Erythroblast (primary cell): ENCODE measurements at regions not wholly inside any gene's neighbourhood (a gene's known extent, or its start where the extent isn't known, plus 50 kb on each side); places are given as distances from the start of the nearest gene placed in this dataset.
"Not testable (repeated sequence)": the region's sequence is repeated elsewhere in the genome, so short reads cannot be mapped to it uniquely, and the experiment has no call there.

Experiments
- DNase-seq, 2 experiments: peaks; one replicate each; lab custom pipeline; 2025; lab: John Stamatoyannopoulos, UW
- GATA1 ChIP-seq: IDR thresholded peaks from 2 replicates; pipeline ENCODE4 v1.6.1; 2011; ENCODE audit warnings: low read depth, mild to moderate bottlenecking, control low read depth, low read length, moderate library complexity
- POLR2A ChIP-seq: IDR thresholded peaks from 2 replicates; pipeline ENCODE4 v1.6.1; 2011; ENCODE audit warnings: mild to moderate bottlenecking, low read length

DNA sequence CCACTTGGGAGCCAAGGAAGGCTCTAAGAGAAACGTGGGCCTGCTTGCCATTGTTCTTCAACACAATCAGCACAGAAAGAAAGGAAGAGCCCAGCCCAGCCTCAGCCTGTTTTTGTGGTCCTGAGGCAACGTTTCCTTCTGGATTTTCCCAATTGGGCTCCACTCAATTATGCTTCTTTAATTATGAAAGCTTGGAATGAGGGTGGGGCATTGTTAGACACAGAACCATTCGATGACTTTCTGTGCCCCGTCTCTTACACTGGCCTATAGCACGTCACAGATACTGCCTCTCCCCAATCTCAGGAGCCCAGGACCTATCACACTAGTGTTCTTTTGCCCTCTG lies 207.4 kb downstream of the ZFP36L2 start:
- no peak for TF ChIP-seq GATA1
- no peak for TF ChIP-seq POLR2A
- no peak for DNase-seq

DNA sequence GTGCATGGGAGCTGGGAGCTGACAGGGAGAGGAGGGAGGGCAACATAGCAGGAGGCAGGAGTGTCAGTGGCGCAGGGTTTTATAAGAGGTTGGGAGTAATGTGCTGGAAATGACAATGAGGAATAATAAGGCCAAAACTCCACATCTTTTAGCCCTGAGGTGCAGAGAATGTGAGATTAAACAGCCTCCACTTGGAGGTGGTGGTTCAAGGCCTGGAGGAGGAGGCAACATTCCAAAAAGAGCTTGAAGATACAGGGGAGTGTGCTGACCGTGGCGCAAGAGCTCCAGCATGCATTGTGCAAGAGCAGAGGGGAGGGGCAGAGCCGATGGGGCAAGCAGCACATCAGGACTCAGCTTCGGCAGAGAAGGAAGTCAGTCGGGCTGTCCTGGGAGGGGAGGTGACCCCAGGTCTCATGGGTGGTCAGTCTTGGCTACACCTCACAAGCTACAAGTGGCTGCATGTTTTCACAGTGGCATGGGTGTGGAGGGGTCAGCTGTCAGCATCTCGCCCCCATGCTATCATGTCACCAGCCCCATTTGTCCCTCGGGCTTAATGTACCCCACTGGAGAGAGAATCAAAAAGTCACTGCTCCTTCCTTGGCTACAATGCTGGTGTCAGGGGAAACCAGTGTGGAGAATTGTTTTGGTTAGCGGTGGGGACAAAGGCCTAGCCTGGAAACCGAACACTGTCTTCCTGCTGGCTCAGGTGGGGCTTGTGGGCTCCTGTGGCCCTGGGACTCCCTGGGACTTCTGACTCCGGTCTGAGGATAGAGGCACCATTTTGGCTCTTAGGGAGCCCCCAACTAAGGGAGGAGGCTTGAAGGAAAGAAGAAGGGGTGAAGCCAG lies 208.0 kb downstream of the ZFP36L2 start:
- TF ChIP-seq GATA1 (no peak), POLR2A (no peak)
- peak in 1 of 2 experiments; percentile 14 for DNase-seq

DNA sequence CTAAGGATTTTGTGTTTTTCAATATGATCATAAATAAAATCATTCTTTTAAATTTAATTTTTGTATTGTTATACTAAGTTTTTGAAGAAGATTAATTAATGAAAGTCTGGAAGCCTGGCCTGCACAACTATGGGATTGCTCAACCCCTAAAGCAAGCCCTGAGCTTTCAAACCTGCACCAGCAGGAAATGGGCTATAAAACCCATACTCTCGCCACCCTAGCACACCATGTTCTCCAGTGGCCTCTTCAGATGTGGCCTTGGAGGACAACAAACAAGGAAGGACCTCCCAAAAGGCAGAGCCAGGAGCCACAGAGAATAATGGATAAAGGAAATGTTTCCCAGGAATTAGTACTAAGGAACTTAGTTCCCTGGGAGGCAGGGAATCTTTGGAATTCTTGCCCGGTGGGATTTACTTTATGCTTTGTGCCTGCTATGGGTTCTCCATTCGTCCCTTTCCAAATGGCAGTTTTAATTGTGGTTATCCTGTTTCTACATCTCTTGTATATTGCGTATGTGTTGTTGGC lies 212.5 kb downstream of the ZFP36L2 start:
- DNase-seq: no peak
- TF ChIP-seq GATA1 (no peak), POLR2A (no peak)

DNA sequence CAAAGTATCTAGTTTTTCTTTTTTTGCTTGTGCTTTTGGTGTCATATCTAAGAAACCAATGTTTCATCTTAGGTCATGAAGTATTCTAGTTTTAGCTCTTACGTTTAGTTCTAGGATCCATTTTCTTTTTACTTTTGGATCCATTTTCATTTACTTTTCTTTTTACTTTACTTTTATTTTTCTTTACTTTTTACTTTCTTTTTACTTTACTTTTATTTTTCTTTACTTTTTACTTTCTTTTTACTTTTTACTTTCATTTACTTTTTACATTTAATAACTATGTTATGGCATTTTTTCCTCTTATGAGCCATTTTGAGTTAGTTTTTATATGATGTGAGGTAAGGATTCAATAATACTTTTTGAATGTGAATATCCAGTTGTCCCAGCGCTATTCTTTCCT lies 213.4 kb downstream of the ZFP36L2 start:
- no peak for DNase-seq
- TF ChIP-seq POLR2A: no peak
- no peak for TF ChIP-seq GATA1

DNA sequence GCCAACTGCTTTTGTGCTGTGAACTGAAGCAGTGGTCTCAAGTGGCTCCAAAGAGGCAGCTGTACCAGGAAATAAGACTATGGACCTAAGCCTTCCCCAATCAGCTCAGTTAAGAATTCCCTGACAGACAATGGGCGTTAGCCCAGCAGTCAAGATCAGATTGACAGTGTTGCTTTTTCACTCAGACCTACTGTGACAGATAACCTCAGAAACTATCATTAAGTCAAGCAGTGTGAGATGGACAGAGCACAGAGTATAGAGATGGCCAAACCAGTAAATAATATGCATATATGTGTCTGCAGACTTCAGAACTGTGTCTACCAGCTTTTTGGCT lies 215.3 kb downstream of the ZFP36L2 start:
- DNase-seq: no peak

DNA sequence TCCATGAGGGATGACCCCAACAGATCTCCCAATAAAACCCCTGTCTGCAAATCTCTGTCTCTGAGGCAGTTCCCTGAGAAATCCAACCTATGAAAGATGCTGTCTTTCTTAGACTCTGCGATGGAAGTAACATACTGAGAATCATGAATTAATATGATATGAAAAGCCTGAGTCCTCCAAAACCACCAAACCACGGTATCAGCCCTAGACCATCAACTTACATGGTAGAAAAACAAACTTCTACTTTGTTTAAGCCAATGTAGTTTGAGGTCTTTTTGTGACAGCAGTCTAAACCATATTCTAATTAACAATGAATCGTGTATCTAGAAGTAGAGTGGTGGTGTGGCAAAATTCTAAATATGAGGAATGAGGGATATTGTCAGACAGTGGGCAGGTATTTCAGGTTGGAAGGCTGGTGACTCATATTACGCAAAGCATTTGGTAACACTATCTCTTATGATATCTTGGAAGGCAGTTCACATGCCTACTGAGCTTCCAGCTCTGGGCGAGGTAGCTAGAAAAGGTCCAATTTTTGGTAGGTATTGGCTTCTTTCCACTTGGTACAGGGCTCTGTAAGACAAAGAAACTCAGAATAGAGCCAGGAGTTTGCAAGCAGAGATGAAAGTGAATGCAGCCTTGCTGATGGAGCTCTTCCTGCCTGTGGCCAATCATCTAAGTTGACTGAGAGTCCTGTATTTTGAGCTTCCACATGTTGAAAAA lies 215.8 kb downstream of the ZFP36L2 start:
- TF ChIP-seq POLR2A: no peak
- no peak for TF ChIP-seq GATA1
- no peak for DNase-seq

More for the DNA sequence above, 215.3 kb downstream of the ZFP36L2 start:
- TF ChIP-seq GATA1 (no peak), POLR2A (no peak)

DNA sequence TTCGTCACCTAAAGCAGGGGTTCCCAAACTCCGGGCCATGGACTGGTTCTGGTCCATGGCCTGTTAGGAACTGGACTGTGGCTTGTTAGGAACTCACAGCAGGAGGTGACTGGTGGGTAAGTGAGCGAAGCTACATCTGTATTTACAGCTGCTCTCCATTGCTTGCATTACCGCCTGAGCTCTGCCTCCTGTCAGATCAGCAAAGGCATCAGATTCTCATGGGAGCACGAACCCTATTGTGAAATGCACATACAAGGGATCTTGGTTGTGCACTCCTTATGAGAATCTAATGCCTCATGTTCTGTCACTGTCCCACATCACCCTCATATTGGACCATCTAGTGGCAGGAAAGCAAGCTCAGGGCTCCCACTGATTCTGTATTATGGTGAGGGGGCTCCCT lies 217.0 kb downstream of the ZFP36L2 start:
- DNase-seq: no peak
- TF ChIP-seq GATA1 (no peak), POLR2A (no peak)

DNA sequence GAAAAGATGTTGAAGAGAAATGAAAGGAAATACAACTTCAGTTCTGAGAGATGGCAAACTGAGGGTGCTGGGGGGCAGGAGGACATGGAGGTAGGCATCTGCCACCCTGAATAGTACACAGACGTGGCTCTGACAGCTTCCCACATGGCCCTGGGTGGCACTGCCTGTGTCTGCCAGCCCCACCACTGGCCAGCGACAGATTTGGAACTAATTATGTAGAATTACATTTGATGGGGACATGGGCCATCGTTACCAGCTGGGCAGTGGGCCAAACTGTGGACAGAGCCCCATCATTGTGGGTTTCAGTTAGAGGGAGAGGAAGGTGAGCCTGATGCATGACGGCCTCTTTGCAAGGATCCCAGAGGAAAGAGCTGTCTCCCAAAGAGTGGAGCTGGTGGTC lies 216.0 kb upstream of the HAAO start:
- no peak for DNase-seq
- no peak for TF ChIP-seq POLR2A
- no peak for TF ChIP-seq GATA1

DNA sequence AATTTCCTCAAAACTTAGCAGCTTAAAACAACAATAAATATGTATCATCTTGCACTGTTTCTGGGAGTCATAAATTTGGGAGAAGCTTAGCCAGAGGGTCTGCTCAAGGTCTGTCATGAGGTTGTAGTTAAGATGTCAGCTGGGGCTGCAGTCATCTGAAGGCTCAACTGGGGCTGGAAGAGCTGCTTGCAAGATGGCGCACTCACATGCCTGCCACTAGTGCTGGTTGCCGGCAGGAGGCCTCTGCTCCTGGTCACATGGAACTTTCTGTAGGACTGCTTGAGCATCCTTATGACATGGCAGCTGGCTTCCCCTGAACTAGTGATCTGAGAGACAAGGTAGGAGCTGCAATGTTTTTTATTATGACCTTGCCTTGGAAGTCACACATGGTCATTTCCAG lies 215.5 kb upstream of the HAAO start:
- TF ChIP-seq GATA1: no peak
- no peak for TF ChIP-seq POLR2A

DNA sequence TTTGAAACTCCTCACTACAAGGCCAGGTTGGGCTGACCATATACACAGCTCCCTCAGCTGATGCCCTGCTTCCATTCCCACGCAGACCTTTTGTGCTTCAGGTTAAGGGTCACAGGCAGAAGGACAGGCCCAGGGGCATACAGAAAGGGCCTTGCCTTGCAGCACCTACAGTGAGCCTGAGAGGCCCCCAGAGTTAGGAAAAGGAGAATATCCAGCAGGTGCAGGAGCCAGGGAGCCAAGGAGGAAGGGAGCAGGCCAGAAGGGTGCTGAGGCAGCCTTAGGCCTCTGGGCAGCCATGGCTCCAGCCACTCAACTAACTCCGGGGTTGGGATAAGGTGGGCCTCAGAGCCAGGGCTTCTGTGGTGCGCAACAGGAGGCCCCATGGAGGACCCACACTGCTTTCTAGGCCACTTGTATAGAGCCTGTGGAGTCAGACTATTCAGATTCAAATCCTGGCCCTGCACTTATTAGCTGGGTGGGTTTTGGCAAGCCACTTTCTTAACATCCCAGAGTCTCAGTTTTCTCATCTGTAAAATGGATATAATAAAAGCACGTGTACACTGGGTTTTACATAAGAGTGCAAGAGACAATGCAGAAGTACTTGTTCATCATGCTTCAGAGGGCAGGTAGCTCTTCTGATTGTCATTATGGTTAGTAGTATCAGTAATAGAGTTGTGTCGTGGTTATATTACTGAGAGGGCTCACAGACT lies 214.6 kb upstream of the HAAO start:
- TF ChIP-seq GATA1 (no peak), POLR2A (no peak)
- no peak for DNase-seq

More for the DNA sequence above, 215.5 kb upstream of the HAAO start:
- DNase-seq: no peak

DNA sequence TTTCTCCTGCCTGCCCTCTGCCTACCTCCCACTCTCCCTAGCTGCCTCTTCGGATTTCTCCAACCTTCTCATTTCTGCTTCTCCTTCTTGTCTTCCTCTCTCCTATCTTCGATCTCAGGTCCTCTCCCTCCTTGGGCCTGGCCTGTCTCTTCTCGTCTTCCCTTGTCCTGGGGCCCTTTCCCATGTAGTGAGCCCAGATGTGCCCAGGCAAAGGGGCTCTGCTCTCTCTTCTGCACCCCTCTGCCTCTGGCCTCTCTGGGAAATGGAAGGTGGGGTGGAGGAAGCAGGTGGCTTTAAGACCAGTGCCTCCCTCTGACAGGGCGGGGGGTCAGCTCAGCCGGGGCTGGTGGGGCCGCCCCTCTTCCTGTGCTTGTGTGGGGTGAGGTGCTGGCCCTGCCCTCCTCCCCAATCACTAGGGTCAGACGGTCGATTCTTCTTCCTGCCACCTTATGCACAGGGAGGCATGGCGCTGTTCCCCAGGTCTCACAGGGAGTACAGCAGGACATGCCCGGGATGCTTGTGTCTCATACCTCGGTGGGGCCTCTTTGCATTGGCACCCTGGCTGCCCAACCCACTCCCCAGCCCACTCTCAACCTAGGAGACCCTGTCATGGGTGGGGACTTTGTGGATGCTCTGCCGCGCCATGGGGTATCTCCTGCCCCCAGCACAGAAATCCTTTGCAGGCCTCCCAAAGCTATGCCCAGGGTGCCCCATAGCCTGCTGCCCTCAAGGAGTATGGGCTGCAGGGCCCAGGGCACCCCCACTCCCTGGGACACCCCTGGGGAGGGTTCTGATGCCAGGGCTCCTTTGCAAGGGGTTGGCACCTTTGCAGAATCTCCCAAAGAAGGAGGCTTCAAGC lies 213.8 kb upstream of the HAAO start:
- DNase-seq: no peak
- no peak for TF ChIP-seq GATA1
- no peak for TF ChIP-seq POLR2A

DNA sequence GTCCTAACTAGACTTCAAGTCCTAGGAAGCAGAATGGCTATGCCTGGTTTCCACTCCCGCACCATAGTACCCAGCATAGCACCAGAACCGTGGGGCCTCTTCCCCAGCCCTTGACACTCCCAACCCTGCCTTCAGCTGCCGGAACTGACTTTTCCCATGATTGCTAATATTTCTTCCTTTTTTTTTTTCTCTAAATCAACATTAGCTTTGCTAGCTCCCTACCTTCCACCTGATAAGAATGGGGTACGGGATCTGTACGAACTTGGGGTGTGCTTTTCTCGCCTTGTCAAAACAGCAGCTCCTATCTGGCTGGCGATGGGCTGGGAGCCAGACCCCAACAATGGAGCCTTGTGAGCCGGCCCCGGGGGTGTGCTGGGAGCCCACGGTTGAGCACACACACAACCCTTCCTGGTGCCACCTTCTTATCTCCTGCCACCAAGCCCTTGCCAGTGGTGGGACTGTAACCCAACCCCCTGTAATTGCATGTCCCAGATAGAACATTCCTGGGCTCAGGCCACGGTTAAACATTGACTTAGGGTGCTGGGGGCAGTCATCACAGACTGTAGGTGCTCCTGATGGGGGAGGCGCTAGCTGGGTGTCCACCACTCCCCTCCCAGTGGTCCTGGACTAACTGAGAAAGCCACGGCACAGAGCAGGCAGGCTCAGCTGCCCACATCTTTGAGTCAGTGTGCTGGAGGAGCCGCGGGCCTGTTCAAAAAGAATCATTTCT lies 213.0 kb upstream of the HAAO start:
- peak; percentile 69 for TF ChIP-seq POLR2A
- TF ChIP-seq GATA1: no peak
- no peak for DNase-seq

DNA sequence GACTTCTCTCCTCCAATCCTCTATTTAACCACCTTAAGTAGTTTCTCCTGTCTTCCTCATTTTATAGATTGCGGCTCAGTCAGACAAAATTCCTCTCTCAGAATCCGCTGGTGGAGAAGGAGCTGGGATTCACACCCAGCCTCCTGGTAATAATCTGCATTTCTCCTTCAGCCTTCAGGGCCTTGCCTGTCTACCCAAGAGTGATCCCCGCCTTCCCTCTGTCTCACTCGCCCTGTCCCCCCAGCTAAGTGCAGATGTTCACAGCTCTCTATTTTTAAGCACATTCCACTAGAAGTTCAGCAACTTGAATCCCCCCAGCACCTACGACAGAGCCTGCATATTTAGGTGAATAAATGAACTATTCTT lies 212.5 kb upstream of the HAAO start:
- no peak for TF ChIP-seq GATA1
- DNase-seq: no peak

DNA sequence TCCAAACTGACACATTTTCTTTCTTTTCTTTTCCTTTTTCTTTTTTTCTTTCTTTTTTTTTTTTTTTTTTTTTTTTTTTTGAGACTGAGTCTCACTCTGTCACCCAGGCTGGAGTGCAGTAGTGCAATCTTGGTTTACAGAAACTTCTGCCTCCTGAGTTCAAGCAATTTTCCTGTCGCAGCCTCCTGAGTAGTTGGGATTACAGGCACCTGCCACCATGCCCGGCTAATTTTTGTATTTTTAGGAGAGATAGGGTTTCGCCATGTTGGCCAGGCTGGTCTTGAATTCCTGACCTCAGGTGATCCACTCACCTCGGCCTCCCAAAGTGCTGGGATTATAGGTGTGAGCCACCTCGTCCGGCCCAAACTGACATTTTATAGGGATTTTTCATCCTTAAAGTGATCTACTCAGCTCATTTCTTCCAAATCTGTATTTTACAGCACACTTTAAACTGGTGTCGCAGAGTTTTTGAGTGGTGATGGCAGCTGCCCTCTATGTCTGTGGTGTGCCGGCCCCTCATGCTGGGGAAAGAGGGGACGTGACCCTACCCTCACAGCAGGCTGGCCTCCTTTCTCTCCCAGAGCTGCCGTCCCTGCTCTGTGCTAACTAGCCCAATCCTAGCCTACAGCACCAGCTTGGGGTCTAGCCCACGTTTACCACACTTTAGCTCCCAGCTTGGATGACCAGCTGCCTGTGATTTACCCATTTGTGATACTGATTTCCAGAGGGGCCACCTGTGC lies 211.9 kb upstream of the HAAO start:
- DNase-seq: not testable (repeated sequence)
